GM21737 (cell line): ENCODE measurements at regions not wholly inside any gene's neighbourhood (a gene's known extent, or its start where the extent isn't known, plus 50 kb on each side); places are given as distances from the start of the nearest gene placed in this dataset.
"Not testable (repeated sequence)": the region's sequence is repeated elsewhere in the genome, so short reads cannot be mapped to it uniquely, and the experiment has no call there.

Experiments used
- ATAC-seq: cut with Tn5 transposase; IDR thresholded peaks from one replicate; pipeline ENCODE4 v1.9.1; 2021; ENCODE audit warnings: mild to moderate bottlenecking, moderate library complexity; ENCODE audit not compliant: unreplicated experiment

DNA sequence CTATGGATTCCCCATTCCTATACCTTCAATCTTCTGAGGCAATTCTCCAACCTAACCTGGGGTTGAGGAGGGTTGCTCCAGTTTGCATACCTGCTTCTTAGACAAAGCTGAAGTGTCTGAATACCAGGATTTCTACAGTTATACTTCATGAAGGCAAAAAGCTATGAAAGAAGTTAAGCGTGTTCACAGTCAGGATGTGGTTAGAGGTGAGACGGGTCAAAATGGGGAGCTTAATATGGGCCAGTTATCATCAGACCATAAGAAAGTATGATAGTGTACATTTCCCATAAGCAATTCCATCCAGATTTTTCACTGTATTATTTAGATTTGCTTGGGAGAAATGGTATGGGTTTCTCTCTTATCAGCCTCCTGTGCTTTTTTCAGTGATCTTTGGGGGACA is 156.9 kb upstream of the FER start:
- no peak for ATAC-seq

DNA sequence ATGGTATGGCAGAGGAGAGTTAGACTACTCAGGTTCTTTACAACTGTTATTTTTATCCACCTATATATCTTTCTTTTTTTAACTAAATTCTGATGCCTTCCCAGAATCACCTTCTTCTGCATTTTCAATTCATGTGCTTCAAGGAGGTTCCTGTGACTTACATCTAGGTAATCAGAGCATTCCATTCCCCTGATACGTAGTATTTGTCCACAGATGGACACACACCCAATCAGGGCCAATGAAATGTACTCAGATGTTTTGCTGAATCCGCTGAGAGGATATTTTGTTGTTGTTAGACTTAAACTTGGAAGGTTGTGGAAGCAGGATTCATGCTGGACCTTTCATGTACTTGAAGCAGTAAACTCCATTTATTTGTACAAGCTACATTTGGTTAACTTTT is 159.4 kb upstream of the FER start:
- ATAC-seq, result no peak

DNA sequence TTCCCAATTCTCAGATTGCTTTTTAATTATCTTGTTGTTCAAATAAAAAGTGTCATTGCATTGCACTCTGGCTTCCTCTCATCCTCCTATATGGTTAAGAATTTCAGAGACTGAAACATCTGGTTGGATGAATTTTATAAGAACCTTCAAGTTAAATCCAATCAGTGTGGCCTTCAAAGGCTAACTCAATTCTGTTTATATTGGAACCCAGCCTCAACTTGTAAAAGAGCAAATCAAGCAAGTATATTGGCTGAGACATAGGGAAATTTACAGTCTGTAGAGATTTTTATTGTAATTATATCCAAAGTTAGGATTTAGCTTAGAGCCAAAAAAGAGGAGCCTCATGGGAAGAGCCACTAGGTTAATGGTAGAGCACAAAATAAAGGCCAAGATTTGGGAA is 159.9 kb upstream of the FER start:
- ATAC-seq, result no peak

DNA sequence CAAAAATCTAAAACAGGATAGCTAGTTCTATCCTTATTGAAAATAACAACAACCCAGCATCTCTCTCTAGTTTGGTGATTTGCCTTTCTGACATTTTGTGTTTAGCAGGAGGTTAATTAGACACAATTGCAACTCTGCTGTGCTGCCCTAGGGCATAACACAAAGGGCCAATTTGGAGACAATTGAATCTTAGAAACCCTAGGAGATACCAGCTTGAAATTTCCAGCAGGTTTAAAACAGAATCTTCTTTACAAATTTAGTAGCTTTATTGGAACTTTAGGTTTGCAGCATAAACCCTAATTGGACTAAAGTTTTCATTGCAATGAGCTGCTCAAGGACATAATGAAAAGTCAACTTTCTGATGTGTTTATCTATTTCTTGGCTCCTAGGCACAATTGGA is 166.7 kb upstream of the FER start:
- no peak for ATAC-seq

DNA sequence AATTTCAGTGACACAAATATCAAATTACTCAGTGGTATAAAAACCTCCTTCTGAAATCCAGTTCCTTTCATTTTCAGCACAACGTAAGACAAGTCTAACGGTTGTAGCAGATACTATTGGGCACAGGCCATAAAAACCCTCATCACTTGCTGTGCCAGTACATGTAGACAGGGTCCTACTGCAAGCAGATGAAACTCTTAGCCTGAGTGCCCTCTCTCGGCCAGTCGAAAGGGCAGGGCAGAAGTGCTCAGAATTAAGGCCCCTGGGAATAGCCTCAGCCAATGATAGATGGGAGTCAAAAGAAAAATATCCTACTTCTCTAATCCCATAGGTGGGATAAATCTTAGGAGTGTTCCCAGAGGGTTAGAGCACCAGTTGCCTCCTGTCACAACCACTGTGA is 168.5 kb upstream of the FER start:
- ATAC-seq, result no peak

DNA sequence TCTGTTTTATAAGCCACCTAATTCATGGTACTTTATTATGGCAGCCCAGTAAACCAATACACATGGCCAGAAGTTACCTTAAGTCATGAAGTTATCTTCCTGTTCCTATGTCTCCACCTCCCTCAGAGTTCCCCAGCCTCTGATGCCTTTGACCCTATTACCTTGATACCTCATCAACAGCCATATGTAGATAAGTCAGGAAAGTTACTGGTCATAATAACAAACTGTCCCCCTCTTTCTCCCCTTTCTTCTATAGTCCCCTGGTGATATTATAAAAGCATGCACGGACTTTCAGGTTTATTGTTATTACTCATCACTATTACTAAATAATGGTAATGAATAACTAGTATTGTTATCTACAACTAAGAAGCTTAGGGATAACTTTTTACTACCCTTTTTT is 168.9 kb upstream of the FER start:
- ATAC-seq, result no peak

DNA sequence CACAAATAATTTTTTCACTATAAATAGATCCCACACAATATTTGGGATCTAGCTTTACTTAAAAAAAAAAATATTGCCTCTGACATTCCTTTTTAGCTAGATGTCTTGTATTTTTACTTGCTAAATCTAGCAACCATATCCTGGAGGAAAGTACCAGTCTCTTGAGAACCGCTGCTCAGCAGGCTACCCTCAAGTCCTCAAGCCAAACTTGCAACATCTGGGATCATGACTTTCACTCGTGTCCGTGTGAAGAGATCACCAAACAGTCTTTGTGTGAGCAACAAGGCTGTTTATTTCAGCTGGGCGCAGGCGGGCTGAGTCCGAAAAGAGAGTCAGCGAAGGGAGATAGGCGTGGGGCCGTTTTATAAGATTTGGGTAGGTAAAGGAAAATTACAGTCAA is 180.3 kb upstream of the FER start:
- ATAC-seq, result no peak

DNA sequence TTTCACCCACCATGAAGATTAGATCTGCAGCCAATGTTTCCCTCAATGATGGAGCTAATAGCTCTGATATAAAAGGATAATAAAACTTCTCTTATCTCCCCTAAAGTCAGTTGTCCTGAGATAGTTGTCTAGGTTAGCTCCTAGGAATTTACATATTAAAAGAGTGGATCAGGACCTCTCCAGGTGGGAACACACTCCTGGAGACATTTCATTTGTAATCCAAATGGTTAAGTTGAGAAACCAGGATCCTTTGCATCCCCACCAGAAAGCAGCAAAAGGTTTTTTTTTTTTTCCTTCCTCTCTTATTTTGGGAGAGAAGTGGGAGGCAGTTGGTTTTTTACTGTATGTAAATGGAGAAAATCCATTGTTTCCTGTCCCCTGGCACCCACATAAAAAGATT is 182.5 kb upstream of the FBXL17 start:
- ATAC-seq, result no peak

DNA sequence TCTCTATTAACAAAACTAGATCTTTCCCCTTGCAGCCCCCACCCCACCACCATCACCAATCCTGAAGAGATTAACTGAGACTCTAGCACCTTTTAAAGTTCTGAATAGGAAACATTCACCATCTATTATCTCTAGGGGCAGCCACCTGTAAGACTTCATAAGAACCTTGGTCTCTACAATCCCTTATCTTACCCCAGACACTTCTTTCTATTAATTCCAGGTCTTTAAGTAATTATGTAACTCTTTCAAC is 180.2 kb upstream of the FBXL17 start:
- ATAC-seq, result no peak

DNA sequence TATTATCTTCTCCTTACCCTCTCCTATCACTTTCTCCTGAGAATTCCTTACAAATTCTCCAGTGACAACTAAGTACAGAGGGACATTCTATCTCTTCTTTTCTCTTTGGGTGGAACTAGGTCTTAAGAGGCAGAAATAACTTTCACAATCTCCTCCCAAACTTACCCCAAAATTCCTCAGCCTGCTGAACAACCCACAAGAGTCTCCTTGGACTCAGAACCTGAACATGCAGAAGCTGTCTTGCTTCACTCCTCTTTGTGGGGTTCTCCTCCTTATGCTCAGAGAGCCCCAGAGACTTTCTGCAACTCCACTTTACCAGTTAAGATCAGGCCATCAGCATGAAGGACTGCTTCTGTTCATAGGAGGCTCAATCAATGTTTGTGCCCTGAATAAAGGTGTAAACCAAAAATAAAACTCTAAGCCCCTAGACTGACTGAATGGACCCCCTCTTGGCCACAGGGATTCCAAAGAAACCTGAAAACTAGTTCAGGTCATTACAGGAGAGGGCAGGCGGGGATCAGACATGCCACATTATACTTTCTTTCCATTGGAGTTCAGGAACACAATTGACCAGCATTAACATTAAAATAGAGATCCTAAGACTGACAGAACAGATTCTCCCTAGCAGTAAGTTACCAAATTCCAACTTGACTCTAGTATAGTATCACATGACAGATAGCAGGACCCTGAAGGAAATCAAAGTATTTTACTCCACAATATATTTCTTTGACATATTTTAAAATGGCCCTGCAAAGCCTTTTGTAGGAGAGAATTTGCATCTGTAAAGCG is 179.7 kb upstream of the FBXL17 start:
- no peak for ATAC-seq

DNA sequence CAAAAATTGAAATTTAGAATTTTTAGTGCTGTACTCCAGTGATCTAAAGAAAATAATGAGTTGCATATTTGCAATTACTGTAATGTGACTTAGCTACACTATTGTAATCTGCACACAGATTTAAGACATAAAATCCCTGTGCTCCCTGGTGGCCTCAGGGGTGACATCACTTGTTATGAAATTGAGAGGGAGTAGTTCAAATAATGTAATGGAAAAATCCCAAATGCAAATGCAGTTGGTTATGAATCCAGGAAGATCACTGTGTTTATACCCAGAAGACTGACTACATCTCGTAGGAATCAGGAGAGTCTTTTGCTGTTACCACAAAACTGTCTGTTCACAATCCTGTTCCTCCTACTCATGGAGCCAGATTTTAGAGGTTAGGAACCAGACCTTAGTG is 178.7 kb upstream of the FBXL17 start:
- ATAC-seq, result no peak

DNA sequence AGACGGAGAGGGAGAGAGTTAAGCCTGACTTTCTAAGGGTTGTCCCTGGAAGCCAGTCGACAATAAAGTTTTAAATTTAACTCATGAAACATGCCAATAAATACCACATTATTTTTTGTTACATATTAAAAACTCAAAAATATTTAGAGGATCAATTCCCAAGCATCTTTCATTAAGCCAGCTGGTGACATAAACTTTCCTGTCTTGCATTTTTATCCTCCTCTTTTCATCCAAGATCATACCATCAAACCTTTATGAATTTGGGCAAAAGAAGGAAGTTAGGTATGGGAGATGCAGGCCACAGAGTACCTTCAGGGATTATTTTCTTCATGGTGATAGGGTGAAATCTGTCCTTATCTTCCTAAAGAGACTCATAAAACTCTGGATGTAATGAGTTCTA is 178.3 kb upstream of the FBXL17 start:
- ATAC-seq, result no peak

DNA sequence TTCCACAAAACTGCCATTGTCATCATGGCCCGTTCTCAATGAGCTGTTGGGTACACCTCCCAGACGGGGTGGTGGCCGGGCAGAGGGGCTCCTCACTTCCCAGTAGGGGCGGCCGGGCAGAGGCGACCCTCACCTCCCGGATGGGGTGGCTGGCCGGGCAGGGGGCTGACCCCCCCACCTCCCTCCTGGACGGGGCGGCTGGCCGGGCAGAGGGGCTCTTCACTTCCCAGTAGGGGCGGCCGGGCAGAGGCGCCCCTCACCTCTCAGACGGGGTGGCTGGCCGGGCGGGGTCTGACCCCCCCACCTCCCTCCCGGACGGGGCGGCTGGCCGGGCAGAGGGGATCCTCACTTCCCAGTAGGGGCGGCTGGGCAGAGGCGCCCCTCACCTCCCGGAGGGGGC is 176.9 kb upstream of the FBXL17 start:
- ATAC-seq, result not testable (repeated sequence)

DNA sequence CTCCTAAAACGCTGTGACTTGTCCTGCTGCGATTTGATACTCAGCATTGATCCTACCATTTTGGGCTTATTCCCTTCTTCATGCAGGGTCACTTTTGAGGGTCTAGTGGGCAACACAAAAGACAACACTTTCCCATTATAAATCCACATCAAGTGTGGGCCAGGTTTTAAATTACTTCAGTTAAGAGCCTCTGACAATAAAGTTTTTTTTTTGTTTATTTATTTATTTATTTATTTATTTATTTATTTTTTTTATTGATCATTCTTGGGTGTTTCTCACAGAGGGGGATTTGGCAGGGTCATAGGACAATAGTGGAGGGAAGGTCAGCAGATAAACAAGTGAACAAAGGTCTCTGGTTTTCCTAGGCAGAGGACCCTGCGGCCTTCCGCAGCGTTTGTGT is 176.2 kb upstream of the FBXL17 start:
- ATAC-seq, result not testable (repeated sequence)

DNA sequence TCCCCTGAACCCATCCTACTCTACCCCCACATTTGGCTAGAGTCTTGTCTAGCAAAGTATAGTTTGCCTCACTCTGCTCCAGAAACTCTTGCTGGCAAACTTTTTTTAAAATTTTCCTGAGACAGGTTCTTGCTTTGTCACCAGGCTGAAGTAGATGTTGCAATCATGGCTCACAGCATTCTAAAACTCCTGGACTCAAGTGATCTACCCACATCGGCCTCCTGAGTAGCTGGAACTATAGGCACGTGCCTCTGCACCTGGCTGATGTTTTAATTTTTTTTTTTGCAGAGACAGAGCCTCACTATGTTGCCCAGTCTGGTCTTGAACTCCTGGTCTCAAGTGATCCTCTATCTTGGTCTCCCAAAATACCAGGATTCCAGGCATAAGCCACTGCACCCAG is 175.8 kb upstream of the FBXL17 start:
- ATAC-seq, result no peak

DNA sequence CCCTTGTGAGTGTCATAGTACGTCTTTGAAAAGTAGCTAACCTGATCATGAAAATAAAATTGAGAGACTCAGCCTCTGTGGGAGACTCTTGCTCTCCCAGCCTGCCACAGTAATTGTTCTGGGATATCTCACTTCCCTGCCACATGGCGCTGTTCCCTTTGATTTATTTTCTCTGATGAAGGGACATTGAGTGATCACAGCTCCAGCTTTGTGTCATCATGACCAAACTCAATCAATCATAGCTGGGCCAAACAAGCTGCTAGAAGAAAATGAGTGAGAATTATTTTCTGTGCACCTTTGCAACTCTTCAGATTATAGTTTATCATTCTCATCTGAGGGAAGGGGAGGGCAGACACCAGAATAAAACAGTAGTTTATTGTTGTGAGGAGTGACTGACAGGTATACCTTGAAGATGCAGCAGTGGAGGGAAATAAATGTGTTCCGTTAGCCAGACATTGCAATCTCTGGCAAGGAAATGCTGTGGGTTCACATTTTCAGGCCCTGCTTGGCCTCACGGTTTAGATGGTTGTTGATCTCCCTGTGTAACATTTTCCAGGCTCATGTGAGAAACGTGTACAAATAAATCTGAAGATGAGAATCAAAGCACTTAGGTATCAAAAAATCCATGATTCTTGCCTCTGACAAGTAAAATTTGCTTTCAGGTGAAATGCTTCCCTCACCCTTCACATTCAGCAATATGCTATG is 174.7 kb upstream of the FBXL17 start:
- ATAC-seq, result no peak

DNA sequence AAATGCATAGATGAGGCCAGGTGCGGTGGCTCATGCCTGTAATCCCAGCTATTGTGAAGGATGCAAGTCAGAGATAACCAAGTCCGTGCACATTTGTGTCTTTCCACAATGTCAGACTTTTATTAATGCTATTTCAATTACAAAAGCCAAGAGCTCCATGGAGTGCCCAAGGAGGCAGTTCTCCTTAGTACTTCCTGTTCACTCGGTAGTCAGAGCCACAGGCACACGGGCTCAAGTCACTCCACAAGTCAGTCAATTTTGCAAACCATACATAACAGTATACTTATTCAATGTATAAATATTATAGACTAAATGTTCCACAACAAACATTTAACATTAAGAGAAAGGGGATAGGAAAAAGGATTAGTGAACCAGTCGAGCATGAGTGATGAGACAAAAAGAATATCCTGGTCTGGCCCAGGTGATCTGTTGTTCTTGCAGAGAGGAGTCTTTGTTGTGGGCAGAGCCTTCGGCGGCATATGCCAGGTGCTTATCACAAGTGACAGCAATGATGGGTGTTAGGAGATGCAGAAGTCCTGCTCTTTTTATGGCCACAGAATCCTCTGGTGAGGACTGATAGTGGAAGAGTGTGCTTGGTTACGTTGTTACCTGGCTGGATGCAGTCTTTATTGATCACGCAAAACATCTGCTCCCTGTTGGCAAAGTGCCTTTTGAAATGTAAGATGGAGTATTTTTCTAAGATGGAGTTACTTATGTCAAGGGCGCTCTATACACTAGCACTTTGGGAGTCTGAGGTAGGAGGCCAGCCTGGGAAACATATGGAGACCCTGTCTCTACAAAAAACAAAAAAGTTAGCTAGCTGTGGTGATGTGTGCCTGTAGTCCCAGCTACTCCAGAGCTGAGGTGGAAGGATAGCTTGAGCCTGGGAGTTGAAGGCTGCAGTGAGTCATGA is 167.0 kb upstream of the FBXL17 start:
- ATAC-seq, result no peak

DNA sequence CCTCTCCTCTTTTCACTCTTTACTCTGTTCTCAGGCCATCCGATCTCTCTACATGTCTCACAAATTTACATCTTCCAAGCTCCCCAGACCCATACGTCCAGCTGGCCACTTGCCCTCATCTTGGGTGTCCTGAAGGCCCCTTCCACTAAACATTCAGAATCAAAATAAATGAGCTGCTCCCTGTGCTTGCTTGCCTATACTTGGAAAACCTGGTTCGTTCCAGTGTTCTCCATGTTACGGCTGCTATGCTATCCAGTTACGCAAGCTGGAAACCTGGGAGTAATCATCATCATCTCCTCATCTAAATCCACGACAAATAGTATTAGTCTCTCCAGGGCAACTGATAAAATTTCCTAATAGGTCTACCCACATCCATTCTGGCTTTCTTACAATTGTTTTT is 165.0 kb upstream of the FBXL17 start:
- ATAC-seq, result no peak

DNA sequence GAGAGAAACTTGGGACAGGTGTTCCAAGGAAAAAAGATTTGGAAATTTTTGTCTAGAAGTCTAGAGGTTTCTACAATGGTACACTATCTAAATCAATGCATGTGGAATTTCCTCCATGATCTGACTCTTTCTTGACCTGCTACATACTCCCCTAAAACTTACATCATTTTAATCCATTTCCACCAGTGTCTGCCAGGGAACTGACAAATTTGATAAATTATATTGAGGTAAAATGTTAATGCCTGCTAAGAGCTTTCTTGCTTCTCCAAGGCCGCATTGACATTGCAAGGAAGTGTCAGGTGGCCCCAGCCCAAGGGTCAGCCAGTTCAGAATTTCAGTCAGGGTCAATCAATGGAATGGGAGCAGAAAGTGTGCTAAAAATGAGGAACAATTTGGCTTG is 163.4 kb upstream of the FBXL17 start:
- no peak for ATAC-seq

DNA sequence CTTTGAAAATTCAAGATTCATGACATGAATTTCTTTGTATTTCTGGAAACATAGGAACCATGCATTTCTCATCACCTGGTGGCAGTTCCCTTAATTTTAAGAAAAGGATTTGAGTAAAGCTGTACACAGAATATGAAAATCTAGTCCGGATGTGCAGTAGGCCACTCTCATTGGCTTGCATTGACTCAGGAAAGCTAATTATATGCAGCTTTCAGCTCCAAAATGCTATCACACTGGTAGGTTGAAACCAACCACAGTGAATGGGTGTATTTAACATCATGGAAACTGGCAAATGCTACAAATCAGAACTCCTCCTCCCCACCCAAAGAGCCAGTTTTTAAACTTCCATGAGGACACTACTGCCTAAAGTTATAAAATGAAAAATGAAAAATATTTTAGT is 161.6 kb upstream of the FBXL17 start:
- no peak for ATAC-seq

DNA sequence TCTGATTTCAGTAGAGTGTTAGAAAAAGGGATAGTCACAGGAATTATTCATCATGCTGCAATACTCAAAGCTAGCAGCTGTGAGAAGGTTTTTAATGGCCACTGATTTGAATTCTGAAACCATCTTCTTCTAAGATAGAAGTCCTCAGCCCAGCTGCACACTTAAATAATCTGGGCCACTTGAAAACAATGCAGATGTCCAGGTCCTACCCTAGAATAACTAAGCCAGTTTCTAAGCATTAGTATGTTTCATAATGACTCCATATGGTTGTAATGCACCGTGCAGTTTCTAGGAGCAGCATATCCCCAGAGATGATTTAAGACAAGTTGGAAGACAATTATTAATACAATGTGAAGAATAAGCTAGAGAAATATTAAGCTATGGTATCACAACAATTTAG is 159.9 kb upstream of the FBXL17 start:
- ATAC-seq, result no peak

DNA sequence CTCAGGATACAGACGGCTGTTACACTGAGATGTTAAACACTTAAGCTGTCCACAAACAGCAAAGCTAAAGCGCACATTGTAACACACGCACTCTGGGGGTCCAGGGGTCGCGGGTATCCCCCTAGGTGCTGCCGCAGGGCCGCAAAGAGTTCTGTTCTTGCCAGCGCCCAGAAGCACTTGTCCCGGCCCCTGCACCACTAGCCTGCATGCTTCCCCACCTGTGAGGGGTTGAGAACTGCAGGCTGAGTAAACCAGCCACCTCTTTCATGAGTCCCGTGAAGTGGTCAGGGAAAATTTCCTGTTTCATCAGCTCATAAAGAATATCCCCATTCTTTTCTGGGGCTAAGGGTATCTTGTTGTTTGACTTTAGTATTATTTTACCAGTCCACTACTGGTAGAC is 154.4 kb upstream of the FBXL17 start:
- ATAC-seq, result no peak
